PFSK-1 (cell line): ENCODE measurements at regions not wholly inside any gene's neighbourhood (a gene's known extent, or its start where the extent isn't known, plus 50 kb on each side); places are given as distances from the start of the nearest gene placed in this dataset.

Source experiments
- FOXP2 ChIP-seq: optimal IDR thresholded peaks from 2 replicates; pipeline ENCODE3; 2011; ENCODE audit warnings: borderline replicate concordance, control low read depth, inconsistent platforms; ENCODE audit not compliant: insufficient read depth; ENCODE audit errors: extremely low read length, extremely low read depth
- POLR2AphosphoS5 ChIP-seq: IDR thresholded peaks from 2 replicates; pipeline ENCODE4 v1.6.1; 2012; ENCODE audit warnings: low read depth, mild to moderate bottlenecking, control low read depth, low read length, moderate library complexity
- REST ChIP-seq, 2 experiments: IDR thresholded peaks; 2 replicates each; pipeline versions ENCODE4 v1.6.1 to v1.8.0; 2011 to 2012; ENCODE audit warnings: low read depth in 2 of 2, low read length in 2 of 2, control low read depth in 1 of 2, inconsistent platforms in 1 of 2, mild to moderate bottlenecking in 1 of 2, moderate library complexity in 1 of 2; ENCODE audit not compliant: insufficient read depth in 1 of 2
- SIN3A ChIP-seq: IDR thresholded peaks from 2 replicates; pipeline ENCODE4 v1.6.1; 2012; ENCODE audit warnings: mild to moderate bottlenecking, low read length, moderate library complexity, borderline replicate concordance; ENCODE audit not compliant: insufficient read depth
- TAF1 ChIP-seq: IDR thresholded peaks from 2 replicates; pipeline ENCODE4 v1.6.1; 2012; ENCODE audit warnings: low read length, control low read depth, borderline replicate concordance; ENCODE audit not compliant: insufficient read depth

- TF ChIP-seq POLR2AphosphoS5 (no peak), REST (IDR thresholded peaks at IDR 0.05; ENCODE audit: insufficient read depth in 1 of 2, low read depth in 2 of 2, low read length in 2 of 2) (no peak), SIN3A (no peak), FOXP2 (no peak), TAF1 (no peak)
Measured at GRCh38 chr10:111151595-111152307, 74.9 kb downstream of the ADRA2A start.

- TF ChIP-seq SIN3A (no peak), FOXP2 (no peak), REST (IDR thresholded peaks at IDR 0.05; ENCODE audit: insufficient read depth in 1 of 2, low read depth in 2 of 2, low read length in 2 of 2) (no peak), POLR2AphosphoS5 (no peak), TAF1 (no peak)
Measured at GRCh38 chr10:111156754-111157153, 79.9 kb downstream of the ADRA2A start.

GRCh38 chr10:111158595-111158994 is 81.8 kb downstream of the ADRA2A start:
- no peak for TF ChIP-seq SIN3A

GRCh38 chr10:111161109-111161874 is 84.5 kb downstream of the ADRA2A start:
- no peak for TF ChIP-seq POLR2AphosphoS5
- TF ChIP-seq SIN3A: no peak
- TF ChIP-seq REST (IDR thresholded peaks at IDR 0.05; ENCODE audit: insufficient read depth in 1 of 2, low read depth in 2 of 2, low read length in 2 of 2): no peak
- TF ChIP-seq TAF1: no peak
- no peak for TF ChIP-seq FOXP2

GRCh38 chr10:111171183-111171582 is 94.4 kb downstream of the ADRA2A start:
- TF ChIP-seq POLR2AphosphoS5 (no peak), SIN3A (no peak), REST (IDR thresholded peaks at IDR 0.05; ENCODE audit: insufficient read depth in 1 of 2, low read depth in 2 of 2, low read length in 2 of 2) (no peak), TAF1 (no peak), FOXP2 (no peak)
